ENCODE measurements at regions not wholly inside any gene's neighbourhood (a gene's known extent, or its start where the extent isn't known, plus 50 kb on each side); places are given as distances from the start of the nearest gene placed in this dataset.

DNA sequence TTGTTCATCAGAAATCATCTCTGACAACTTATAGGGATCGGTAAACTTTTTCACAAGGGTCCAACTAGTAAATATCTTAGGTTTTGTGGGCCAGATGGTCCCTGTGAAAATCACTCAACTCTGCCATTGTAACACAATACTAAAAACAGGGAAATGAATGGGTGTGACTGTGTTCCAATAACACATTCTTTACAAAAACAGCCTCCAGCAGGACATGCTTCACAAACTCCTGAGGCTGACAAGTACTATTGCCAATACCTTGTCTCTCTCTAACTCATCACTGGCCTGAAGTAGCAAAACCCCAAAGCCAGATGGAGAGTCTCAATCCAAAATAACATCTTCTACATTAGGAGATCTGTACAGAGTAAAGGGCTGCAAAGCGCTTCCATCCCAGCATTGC is 312.3 kb downstream of the TOX3 start:
- TF ChIP-seq POLR2AphosphoS5 (IDR thresholded peaks at IDR 0.05; ENCODE audit: insufficient read depth, low read depth, low read length), result no peak
- TF ChIP-seq, protein P1, sequence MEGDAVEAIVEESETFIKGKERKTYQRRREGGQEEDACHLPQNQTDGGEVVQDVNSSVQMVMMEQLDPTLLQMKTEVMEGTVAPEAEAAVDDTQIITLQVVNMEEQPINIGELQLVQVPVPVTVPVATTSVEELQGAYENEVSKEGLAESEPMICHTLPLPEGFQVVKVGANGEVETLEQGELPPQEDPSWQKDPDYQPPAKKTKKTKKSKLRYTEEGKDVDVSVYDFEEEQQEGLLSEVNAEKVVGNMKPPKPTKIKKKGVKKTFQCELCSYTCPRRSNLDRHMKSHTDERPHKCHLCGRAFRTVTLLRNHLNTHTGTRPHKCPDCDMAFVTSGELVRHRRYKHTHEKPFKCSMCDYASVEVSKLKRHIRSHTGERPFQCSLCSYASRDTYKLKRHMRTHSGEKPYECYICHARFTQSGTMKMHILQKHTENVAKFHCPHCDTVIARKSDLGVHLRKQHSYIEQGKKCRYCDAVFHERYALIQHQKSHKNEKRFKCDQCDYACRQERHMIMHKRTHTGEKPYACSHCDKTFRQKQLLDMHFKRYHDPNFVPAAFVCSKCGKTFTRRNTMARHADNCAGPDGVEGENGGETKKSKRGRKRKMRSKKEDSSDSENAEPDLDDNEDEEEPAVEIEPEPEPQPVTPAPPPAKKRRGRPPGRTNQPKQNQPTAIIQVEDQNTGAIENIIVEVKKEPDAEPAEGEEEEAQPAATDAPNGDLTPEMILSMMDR (IDR thresholded peaks at IDR 0.05; ENCODE audit: extremely low read depth in 1 of 2, insufficient read depth in 1 of 2, low read depth in 1 of 2, low read length in 2 of 2), result no peak

Measured in endothelial cell of umbilical vein (primary cell).